SKM-1 (cell line): ENCODE measurements at regions not wholly inside any gene's neighbourhood (a gene's known extent, or its start where the extent isn't known, plus 50 kb on each side); places are given as distances from the start of the nearest gene placed in this dataset.
"Not testable (repeated sequence)": the region's sequence is repeated elsewhere in the genome, so short reads cannot be mapped to it uniquely, and the experiment has no call there.

ENCODE experiments used
- DNase-seq: peaks from one replicate; lab custom pipeline; 2025; ENCODE audit not compliant: unreplicated experiment; lab: John Stamatoyannopoulos, UW

DNA sequence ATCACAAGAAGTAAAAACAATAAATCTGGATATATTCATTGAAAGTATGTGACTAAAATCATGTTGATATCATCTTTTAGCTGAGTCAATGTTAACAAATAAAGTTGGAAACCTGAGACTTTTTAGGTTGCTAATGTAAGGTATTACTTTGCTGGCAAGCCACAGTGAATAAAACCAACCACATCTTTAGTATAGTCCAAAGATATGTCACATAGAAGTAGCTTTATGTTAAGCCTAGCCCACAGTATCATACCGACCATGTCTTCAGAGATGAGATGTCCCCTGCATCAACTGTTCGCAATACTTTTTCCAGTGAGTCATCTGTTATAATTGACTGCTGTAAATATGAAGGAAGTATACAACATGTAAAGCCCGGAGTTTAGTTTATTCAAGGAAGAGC lies 107.6 kb upstream of the MCHR2 start:
- DNase-seq, result no peak

DNA sequence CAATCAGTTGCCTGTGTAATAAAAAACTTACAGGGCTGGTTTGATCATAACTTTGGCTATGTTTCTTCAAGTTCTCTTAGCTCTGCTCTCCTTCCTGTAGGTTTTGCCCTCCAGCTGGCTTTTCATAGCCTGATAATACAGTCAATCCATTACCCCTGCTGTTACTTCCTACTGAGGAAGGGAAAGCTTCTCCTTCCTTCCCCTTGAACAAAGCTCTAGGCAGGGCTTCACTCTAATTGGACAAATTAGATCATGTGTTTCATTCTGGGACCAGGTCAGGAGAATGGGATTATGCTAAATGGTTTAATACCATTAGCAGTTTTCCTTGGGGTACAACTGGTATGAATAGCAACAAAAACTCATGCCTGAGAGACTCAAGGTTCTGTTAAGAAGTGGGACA lies 106.8 kb upstream of the MCHR2 start:
- DNase-seq, result no peak

DNA sequence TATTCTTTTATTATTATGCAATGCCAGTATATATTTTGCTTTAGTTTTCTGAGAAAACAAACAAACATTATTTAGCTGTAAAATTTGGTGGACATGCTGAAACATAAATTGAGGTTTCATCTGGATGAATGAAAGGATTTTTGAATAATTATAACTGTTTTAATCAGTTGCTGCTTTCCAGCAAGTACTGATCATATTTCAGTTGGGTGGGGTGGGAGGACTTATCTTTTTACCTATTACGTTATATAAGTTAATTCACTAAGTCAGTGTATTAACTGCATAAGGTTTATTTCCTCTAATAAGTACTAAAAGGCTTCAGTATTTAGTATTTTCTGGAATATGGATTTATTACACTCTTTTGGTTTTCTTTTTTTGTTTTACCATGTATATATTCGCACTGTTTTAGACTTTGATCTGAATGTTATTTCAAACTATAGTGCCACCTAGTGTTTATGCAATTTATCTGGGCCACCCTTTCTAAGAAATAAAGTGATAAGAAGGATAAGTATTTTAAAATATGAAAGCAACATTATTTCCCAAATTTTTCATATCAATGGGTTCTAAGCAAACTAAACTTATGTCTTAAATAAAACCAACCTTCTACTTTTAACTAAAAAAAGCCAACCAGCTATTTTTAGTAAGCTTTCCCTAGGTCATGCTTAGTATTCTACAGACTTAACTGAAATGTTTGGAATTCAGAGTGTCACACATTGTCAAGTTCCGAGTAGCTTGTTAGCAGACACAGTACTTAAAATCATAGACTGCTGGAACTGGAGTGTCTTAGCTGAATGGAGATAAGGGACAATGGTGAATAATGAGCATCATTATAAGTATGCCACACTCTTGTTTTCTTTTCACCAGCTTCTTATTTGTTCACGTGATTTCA lies 105.4 kb upstream of the MCHR2 start:
- DNase-seq, result peak; percentile 34

DNA sequence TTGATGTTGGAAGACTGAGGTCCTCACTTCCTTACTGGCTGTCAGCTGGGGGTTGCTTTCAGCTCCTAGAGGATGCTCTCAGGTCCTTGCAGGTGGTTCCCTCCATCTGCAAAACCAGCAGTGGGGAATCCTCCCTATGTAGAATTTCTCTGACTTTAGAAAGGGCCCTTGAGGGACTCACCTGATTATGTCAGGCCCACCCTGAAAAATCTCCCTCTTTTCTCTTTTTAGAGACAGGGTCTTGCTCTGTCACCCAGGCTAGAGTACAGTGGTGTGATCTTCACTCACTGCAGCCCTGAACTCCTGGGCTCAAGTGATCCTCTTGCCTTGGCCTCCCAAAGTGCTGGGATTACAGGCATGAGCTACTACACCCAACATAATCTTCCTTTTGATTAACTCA lies 102.9 kb upstream of the MCHR2 start:
- no peak for DNase-seq

DNA sequence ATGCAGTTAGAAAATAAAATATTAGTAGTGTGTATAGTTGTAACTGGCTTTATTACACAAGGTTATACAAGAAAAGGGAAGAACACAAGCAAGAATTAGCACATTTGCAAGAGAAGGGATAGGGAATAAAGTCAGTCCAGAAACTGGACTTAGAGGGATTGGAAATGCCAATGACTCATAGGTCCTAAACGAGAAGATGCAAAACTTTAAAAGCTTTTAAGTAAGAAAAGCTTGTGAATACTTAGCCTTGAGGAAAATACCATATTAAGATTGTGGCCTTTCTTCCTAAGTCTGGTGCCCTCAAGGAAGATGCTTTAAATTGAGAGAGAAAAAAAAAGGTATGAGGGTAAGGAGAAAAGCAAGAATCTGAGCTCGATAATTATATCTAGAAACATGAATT lies 102.3 kb upstream of the MCHR2 start:
- no peak for DNase-seq

DNA sequence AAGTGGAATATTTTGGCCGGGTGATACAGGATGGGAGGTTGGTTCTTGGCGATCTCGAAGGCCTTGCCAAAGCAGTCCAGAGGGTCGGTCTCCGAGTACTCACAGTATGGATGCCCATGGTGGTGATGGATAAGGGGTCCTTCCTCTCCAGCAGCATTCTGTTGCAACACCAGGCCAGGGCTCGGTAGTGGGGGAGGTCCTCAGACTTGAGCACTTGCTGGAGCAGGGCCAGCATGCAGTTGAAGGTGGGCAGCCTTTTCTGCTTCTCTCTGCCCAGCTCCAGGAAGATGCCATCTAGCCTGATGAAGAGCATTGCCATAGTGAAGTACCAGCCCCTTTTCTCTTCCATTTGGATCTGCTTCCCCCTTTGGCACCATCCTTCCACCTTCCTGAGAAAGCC lies 99.4 kb upstream of the MCHR2 start:
- DNase-seq, result no peak

DNA sequence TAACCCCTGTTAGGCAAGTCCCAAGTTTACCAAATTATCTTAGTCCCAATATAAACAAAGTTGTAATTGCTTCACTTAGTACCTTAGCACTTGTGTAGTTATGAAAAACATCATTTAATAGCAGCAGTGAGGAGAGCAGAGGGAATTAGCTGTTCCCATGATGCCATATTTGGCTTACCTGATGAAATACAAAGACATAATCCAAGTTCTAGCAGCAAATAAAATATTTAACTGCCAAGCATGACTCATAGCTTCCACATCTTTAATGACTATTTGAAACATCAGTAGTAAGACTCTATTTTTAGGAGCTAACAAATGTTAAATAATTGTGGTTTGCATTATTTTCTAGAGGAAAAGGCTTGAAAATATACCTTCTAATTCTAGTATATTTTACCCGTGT lies 94.0 kb upstream of the MCHR2 start:
- no peak for DNase-seq

DNA sequence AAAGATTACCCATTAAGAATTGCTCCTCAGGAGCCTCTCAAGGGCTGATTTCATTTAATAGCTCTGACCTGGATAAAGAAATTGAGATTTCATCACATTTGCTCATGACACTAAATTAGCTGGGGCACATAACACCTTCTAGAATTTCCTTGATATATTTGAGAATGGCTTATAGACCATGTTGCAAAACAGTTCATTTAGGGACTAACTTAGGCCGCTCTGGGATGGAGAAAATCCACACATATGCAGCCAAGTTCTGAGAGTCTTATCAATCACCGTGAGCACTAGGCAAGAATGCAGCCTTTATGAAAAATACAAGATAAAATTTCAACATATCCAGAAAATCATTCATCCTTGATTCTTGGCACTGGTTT lies 91.0 kb upstream of the MCHR2 start:
- DNase-seq, result no peak

DNA sequence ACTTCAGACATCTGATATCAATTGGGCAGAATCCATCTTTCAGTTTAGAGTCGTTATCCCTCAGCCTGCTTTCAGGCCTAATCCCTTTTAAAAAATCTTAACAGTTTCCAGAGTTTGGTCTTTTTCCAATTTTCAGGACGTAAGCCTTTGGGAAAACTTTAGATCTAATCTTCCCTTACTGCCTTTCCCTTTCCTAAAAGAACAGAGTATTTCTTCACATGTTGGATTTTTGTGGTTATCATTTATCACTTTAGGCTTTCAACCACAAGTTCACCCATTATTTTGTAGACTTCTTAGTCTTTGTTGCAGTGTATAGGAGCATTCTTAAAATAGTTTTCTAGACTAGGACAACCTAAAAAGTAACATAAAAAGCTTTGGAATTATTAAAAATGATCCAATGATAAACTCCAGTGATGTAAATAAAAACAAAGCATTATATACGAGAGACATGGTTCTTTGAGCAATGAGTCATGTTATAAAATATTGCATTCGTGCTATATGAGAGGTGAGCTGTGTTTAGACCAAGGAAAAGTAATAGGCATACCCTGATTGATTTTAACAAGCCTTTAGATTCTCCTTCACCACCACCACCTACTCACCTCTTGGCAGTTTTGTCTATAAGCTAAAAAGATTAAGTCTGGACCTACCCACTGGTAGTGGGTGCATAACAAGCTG lies 90.4 kb upstream of the MCHR2 start:
- no peak for DNase-seq

DNA sequence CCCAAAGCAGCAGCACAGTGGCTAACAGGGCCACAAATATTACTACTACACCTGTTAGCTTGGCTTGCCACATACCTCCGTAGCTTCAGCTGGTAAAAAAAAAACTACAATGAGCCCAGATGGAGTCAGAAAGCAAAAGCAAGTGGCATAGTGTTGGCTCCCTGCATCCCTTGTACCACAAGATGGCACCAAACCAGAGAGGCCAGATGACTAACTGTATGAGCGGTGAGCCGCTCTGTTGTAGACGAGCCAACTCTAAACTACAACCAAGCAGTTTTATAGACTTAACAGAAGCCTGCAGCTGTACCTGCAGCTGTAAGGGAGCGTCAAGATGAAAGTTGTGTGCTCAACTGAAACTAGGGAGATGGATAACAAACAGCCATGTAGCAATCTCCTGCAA lies 84.5 kb upstream of the MCHR2 start:
- no peak for DNase-seq

DNA sequence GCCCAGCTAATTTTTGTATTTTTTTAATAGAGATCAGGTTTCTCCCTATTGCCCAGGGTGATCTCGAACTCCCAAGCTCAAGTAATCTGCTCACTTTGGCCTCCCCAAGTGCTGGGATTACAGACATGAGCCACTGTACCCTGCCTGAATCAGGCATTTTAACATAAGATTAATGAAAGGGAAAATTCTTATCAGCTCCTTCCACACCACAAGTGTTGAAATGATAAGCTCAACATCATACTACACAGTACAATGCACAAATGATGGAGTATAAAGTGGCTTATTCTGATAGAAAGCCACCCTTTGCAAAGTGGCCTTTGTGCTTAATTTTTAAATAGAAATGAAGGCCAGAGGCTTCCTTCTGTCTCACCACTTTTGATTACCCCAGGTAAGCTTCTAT lies 71.3 kb upstream of the MCHR2 start:
- DNase-seq, result no peak

DNA sequence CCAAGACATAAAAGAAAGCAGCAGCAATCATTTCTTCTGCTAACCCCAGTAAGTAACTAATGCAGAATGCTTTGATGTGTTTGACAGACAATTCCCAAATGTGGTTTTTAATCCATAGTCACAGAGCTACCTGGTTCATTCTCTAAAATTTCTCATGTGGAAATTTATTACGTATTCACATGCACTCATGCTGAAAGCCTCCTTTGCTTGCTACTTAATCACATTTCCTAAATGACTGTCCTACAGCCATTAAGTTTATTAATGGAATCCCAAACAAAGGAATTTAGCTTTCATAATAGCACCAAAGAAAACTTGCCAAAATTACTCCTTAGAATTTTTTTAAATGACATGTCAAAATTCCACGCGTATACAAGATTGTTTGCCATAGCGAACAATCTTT lies 68.6 kb upstream of the MCHR2 start:
- DNase-seq, result no peak

DNA sequence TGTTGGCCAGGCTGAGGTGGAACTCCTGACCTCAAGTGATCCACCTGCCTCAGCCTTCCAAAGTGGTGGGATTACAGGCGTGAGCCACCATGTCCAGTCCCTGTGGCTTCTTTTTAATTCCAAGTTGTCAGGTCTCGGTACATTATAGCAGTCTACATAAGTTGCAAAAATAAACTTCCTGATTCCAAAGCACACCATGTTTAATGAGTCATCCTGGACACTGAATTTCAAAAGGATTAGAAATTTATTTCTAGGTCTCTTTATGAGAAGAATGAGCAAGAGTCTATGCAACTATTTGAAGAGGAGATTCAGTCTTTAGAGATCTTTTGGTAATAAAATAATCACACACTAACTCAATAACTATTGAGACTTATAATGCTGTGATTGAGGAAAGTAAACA lies 63.9 kb upstream of the MCHR2 start:
- no peak for DNase-seq

DNA sequence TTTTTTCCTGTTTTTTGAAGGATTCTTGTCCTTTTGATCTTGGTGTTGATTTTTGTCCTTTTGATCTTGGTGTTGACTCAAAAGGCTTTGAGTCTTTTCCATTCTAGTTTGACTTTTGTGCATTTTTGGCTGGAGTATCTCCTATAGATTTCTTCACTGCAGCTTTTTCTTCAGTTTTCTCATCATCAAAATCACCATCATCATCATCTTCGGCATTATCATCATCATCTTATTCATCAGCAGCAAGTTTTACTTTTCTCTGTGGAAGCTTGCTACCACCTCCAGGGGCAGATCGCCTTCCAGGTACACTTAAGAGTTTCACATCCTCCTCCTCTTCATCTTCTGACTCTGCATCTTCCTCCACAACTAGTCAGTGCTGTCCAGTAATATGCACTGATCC lies 56.5 kb upstream of the MCHR2 start:
- no peak for DNase-seq

DNA sequence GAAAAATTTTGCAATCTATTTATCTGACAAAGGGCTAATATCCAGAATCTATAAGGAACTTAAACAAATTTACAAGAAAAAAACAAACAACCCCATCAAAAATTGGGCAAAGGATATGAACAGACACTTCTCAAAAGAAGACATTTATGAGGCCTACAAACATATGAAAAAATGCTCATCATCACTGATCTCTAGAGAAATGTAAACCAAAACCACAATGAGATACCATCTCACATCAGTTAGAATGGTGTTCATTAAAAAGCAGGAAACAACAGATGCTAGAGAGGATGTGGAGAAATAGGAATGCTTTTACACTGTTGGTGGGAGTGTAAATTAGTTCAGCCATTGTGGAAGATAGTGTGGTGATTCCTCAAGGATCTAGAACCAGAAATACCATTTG lies 49.9 kb upstream of the MCHR2 start:
- DNase-seq, result not testable (repeated sequence)
